NCI-H2029 treated with DMSO at 0.1 percent for 48 hours (cell line): ENCODE measurements at regions not wholly inside any gene's neighbourhood (a gene's known extent, or its start where the extent isn't known, plus 50 kb on each side); places are given as distances from the start of the nearest gene placed in this dataset.

Experiments used
- DNase-seq: peaks from one replicate; lab custom pipeline; 2025; lab: John Stamatoyannopoulos, UW

DNA sequence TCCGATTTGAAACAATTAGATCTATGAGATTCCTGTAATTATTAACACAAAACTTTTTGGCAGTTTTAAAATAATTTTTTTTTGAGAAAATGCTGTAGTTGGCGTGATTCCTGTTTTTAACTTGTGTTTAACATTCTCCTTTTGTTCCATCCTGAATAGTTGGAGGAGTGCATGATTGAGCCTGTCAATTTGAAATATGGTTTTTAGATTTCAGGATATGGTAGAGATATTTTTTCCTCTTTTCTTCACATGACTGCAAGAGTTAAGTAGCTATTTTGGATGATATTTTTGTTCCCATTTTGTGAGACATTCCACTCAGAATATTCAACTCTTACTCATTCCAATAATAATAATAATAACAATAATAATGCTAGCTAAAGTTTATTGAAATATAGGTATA lies 241.7 kb upstream of the MAN1A1 start:
- no peak for DNase-seq

DNA sequence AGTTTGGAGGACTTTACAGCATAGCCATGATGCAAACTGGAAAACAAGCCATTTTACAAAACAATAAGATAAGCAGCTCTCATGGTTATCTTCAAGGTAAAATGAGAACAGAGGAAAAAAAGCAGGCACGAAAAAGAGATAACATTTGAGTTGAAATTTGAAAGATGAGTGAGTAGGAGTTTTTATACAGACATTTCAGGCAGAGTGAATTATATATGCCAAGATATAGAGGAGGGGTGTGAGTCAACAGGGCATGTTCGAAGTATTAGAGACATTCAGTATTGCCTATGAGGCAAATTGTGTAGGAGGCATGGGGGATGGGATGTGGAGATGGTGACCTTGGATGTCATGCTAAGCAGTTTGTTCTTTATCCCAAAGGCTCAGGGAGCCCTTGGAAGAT lies 240.5 kb upstream of the MAN1A1 start:
- DNase-seq = no peak

DNA sequence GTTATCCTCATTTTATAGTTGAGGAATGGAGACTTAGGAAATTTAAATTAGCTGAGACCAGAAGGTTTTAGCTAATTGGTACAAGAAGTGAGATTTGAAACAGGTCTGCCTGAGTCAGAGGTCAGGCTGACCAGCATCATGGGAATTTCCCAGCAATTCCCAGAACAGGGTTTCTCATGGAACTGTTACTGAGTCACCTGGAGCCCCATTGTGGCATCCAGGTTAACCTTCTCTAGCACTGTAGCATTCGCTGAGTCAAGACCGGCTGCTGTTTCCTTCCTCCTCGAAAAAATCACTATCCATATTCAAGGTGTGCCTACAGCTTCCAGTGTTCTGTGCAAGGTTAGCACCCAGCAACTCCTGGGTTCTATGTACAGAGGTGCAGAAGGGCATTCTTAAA lies 238.0 kb upstream of the MAN1A1 start:
- DNase-seq = no peak

DNA sequence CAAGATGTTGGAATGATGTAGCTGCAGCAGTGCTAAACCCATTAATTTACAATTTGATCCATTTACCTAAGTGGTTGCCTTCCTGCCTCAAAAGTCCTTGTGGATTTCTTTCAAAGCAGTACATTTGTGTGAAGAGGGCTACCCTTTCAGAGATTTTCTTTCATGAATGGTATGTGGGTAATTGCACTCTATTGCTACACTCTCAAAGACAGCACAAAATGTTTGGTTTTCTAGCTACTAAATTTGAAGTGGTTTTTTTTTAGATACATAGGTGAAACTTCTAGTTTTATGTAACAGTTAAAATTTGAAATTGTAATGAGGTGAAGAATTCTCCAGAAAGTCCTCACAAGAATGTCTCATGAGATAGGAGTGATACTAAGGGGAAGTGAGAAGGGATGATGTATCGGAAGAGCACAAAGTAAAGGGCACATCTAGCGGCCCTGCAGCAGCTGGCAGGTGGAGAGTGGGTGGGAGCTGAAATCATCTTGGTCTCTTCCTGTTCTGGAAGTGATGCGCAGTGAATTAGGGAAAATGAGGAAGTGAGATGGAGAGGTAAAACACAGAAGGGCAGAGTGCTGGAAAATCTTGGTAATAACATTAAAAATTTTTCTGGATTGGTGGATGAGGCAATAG lies 236.8 kb upstream of the MAN1A1 start:
- no peak for DNase-seq

DNA sequence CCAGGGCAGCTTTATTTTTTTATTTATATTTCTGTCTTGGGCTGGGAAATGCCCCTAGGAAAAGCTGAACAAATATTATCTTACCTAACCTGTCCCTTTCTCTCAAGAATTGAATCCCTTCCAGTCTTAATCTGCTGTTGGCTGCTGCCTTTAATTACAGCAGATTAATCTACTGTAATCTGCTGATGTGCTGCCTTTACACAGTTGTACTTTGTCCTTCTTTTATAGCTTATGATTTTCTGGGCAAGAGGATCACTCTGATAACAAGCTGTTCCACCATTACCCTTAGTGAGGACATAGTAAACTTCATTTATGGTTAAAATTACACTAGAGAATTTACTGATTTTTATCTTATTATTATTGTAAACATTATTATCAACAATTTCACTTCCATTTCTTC lies 234.5 kb upstream of the MAN1A1 start:
- no peak for DNase-seq

DNA sequence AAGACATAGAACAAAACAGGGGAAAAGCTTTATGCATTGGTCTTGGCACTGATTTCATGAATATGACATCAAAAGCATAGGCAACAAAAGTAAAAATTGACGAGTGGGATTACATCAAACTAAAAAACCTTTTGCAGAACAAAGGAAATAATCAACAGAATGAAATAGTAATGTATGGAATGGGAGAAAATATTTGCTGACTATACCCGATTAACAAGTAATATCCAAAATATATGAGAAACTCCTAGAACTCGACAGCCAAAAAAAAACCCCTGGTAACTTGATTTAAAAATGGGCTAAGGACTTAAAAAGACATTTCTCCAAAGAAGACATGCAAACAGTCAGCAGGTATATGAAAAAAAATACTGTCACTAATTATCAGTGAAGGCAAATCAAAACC lies 231.7 kb upstream of the MAN1A1 start:
- DNase-seq = no peak

DNA sequence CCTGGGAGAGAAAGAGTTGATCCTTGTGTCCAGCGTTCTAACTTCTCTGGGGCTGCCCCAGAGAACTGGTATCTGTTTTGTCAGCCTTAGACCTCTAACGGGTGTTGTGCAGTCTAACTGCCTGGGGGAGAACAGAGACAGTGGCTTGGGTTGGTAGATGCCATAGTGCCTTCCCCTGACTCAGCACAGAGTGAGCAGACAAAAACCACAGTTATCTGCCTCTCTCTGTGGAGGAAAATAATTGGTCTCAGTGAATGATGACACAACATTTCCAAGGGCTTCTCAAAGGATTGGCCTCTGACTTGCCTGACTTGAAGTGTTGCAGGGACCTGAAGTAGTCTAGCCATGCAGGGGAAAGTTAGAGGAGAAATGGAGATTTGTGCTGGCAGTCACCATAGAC lies 226.2 kb upstream of the MAN1A1 start:
- DNase-seq = no peak

DNA sequence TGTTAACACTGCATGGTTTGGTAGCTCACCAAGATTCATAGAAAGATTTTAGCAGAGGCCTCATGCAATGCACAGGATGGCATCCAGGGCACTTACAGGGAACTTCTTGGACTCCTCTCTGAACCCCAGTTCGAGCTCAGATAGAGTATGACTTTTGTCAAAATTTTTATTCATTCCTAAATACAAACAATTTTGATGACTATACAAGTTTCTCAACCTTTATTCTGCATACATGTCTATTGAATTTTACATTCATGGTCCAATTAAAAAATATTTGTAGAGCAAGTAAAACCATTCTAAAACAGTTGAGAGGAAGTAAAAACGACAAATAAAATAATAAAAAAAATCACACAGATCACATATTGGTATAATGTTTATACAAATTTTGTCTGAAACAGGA lies 219.0 kb upstream of the MAN1A1 start:
- no peak for DNase-seq

DNA sequence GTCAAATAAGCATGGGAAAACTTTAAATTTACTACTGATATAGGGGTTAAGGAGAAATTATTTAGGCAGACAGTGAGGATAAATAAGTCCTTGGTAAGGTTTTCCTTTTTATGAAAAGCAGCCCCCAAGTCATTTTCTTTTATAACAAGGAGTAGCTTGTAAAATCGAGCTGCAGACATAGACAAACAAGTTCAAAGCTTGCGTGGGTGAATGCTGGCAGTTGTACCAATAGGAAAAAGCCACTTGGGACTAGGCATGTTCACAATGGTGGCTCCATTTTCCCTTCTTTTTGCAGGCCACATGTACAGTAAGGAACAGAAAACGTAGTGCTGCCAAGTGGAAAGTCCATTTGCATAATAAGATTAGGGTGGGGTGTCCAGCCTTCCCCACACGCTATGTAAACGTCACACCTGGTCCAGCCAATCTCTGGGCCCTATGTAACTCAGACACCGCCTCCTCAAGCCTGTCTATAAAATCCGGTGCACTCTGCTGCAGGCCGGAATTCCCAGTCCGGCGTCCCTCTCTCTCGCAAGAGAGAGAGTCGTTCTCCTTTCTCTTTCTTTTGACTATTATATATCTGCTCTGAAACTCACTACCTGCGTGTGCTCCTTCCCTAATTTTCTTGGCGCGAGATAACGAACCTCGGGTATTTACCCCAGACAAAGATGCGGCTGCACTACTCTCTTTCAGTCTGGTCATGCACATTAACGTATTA lies 217.1 kb upstream of the MAN1A1 start:
- no peak for DNase-seq

DNA sequence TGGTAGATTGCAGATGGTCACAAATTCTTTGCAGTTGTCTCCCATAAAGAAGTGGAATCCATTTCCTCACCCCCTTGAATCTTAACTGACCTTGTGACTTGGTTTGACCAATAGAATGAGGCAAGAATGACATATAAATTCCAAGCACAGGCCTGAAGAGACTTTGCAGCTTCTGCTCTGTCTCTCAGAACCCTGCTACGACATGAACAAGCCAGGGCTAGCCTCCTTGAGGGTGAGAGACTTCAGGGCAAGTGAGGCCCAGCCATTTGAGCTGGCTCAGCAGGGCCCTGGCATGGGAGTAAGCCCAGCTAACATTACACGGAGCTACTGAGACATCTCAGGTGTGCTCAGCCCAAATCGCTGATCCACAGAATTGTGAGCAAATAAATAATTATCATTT lies 216.3 kb upstream of the MAN1A1 start:
- no peak for DNase-seq

DNA sequence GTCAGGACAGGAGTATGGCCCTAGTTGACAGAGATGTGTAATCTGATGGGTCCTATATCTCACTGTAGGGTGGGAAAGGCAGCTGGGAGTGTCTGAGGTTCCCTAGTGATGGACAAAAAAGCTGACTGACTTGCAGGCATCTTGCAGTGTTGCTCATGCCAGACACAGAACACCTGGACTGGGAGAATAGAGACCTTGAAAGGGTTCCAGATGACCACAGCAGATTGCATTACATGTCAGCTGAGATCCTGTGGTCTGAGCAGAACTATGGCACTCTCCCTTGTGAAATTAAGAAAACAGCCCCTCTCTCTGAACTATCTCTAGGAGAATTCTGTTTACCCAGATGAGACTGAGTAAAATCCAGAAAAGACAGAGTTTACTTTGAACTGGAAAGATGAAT lies 212.6 kb upstream of the MAN1A1 start:
- DNase-seq = no peak

DNA sequence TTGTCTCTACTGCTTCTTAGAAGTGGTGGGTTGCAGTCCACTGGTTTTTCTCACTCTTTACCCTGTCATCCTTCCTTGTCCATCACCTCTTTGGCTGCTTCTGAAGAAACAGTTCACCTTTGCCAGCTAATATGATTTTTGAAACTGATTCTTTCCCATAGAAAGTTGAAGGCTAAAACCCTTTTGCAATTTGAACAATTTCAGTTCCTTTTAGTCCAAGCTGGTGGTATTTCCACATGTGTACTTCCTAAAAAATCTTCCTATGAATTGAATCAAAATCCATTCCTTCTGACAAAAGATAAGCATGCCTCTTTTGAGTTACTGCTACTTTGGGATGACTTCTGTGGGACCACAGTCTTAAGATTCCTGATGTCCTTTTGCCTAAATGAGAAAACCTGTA lies 210.0 kb upstream of the MAN1A1 start:
- no peak for DNase-seq

DNA sequence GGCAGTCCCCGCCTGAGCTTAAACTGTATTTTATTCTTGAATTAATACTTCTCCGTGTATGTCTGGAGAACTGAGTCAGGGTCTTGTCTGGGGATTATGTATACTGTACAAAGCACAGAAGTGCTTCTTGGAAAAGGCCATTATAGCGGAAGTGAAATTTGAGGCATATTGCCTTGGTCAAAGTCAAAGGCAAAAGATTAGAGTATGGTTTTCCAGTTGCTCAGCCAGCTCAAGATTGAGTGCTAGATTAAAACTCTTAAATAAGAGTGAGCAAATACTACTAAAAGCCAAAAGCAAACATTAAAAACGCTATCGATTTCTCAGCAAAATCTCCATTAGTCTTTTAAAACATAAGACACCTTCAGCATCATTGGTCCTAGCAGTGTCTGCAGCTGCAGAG lies 207.7 kb upstream of the MAN1A1 start:
- no peak for DNase-seq

DNA sequence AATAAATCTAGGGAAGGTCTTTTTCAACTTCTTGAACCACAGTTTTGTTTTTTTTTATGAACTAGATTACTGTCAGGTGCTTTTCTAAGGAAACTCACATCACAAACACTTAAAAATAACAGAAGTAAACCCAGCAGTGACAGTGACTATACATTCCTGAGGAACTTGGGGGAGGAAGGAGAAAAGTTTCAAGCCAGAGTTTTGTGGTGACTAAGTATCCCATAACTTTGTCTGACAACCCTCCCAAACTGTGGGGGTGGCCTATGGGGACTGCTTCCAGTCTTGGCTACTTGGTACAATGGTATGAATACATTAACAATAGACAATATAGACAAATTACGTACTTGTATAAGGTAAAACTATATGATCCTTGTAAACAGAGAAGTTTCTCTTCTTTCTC lies 202.5 kb upstream of the MAN1A1 start:
- DNase-seq = no peak

DNA sequence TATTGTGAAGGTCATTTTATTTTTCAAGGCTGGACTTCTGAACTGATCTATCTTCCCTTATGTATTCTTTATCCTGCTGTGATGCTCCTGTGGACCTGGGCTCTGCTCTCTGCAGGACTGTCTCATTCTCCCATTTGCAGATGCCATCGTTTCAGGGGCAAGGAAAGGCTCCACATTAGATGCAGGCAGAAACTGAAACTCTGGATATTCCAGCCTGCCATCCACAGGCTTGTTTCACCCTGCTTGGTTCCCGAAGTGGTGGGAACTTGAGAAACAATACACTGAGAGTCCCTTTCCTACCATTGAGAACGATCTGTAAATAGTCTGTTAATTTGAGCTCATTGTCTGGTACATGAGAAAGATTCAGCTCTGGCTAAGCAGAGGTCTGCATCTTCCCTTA lies 197.5 kb upstream of the MAN1A1 start:
- no peak for DNase-seq

DNA sequence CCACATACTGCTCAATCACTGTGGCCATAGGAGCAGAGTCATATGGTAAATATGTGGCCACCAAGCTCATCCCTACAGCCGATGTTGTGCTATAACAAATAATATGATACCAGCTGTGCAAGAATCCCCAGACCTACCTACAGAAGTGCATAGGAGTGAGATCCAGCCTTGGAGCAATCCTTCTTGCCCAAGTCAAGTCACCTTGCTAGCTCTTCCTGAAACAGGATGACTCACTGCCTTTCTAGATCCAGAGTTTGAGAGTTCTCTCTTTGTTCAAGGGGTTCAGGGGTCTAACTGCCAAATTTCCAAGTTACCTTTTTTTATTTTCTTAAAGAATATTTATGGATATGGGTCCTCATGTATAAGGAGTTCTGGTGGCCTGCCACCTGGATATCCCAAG lies 195.7 kb upstream of the MAN1A1 start:
- DNase-seq = no peak

DNA sequence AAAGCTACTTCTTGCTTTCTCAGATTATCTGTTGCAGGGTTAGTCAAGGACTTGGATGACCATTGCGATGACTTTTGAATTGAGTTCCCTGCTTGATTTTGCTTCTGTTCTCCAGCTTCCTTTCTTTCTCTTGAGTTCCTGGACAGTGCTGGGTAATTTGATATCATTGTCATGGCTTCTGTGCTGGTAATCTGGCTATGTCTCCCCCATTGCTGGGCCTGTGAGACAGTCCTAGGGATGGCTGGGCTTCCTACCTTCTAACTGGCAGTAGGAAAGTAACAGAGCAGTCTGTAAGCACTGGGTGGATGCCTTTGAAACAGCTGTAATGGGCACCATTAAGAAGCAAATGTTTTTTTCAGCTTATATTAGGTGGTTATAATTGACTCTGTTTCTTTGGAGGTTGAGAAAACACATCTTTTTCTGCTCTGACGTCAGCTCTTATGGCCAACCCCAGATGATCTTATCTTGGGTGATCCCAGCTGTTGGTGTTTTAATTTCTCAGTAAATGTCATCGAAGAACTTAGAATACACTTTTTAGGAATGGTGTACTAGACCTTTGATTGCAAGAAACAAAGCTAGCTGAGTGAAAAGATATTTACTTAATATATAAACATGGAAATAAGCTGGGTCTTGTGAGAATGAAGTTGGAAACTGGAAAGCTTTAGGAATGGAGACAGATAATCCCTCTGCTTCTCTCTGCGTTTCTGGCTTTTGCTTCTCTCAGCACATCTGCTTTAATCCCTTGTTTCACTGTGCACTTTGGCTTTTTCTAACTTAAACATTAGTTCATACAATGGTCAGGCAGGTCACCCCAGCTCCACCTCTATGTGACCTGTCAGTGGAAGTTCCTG lies 195.0 kb upstream of the MAN1A1 start:
- no peak for DNase-seq

DNA sequence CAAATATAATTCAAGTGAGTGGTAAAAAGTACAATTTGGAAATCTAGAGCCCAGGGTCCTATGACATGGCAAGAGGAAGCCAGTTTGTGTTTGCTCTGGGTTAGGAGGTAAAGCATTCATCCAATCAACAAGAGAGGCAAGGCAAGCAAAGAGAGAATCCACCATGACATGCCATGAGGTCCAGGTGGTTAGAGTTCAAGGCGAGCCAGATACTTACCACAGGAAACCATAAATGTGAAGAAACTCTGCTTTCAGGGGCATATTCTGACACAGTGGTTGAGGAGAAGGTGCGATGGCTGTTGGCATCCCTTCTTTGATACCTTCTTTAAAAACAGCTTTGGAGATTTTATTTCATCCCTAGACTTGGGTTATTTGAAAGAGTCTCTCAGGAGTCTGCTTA lies 193.8 kb upstream of the MAN1A1 start:
- no peak for DNase-seq

DNA sequence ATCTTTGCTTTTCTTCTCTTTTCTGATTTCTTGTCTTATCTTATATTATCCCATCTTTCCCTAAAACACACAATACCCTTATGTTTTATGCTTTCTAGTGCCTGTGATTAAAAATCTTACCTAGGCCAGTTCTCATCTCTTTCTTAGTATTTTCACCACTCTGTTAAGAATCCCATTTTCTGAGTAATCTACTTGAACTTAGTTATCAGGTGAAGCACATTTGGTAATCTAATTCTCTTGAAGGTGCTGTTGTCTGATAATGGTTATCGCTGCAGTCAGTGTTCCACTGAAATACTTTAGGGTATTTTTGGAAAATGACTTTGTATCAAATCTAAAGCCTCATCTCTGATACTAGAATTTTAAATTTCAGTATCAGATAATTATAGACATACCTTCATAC lies 192.5 kb upstream of the MAN1A1 start:
- DNase-seq = no peak

DNA sequence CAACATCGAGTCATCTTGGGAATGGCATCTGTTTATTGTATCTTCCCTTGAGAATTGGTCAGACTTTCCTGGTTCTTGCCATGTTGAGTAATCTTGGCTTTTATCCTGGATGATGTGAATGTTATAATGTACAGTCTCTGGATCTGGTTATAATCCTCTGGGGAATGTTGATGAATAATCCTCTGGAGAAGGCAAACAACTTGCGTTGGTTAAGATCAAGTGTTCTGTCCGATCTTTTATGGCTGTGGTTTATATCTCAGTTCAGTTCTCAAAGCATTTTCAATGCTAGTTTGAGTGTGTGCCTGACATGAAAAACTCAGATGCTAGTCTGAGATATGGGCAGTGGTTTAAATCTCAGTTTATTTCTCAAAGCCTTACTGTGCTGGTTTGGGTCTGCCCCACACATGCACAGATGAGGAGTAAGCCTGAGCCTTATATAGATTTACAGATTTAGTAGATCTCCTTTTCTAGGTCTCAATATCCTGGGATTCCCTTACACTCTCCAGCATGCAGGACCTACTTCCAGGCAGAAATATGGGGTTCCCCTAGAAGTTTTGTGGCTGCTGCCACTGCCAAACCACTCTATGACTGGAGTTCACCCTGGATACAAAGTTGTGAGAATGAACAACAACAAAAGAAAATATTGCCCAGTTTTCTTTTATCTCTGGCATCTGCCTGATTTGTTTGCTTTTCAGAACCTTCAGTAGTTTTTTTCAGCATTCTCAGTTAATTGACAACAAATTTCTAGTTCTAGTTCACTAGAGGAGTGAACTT lies 191.8 kb upstream of the MAN1A1 start:
- no peak for DNase-seq

DNA sequence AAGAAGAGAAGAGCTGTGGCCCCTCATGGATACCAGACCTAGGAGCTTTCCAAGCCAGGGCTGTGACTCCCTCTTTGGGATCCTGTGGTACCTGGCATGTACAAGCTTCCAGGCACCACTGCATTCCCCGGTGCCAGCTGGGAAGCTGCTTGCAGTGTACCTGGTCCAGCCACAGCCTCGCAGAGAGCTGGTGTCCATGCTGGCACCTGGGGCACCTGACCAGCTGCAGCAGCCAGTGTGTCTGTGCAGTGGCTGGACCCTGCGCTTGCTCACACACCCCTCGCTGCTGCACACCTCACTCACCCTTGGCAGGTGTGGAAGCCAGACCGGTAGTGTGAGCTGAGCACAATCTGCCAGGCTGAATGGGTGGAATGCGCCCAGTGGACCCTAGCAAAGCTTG lies 190.9 kb upstream of the MAN1A1 start:
- no peak for DNase-seq

DNA sequence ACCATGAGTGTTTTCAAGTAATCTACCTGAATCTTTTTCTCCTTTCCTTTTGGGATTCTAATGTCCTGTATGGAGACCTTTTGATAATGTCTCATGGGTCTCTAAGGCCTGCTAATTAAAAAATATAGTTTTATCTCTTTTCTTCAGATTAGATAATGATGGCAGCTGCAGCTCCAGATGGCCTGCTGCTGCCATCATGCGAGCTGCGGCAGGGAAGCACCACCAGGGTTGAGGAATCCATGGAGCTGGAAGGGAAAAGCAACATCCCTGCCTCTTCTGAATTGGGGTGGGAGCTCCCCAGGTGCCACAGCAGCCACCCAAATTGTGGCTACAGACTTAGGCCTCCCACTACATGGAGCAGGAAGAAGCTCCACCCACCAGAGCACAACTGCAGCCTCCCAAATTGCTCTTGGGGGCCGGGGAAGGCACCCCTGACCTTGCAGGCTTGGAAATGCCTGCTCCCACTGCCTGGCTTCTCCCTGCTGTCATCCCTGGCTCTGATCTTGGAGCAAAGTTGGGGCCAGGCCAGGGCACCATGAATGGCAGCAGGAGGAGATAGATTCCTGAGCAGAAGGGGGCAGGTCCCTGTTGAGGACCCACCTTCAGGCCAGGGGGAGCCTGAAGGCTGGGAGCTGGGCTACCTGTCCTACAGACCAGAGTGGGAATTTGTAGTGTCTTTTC lies 189.6 kb upstream of the MAN1A1 start:
- DNase-seq = no peak
